ENCODE measurements at regions not wholly inside any gene's neighbourhood (a gene's known extent, or its start where the extent isn't known, plus 50 kb on each side); places are given as distances from the start of the nearest gene placed in this dataset.

GRCh38 chr22:27023591-27023990 lies 366.2 kb downstream of the MIAT start:
- TF ChIP-seq EZH2 (IDR thresholded peaks at IDR 0.05; ENCODE audit: low read depth, low read length, severe bottlenecking) = no peak
- TF ChIP-seq MAX (IDR thresholded peaks at IDR 0.05) = no peak
- no peak for TF ChIP-seq TEAD4 (IDR thresholded peaks at IDR 0.05; ENCODE audit: low read depth, low read length)
- no peak for TF ChIP-seq RXRA (IDR thresholded peaks at IDR 0.05; ENCODE audit: insufficient read depth, low read depth, low read length)
- TF ChIP-seq, protein P1, sequence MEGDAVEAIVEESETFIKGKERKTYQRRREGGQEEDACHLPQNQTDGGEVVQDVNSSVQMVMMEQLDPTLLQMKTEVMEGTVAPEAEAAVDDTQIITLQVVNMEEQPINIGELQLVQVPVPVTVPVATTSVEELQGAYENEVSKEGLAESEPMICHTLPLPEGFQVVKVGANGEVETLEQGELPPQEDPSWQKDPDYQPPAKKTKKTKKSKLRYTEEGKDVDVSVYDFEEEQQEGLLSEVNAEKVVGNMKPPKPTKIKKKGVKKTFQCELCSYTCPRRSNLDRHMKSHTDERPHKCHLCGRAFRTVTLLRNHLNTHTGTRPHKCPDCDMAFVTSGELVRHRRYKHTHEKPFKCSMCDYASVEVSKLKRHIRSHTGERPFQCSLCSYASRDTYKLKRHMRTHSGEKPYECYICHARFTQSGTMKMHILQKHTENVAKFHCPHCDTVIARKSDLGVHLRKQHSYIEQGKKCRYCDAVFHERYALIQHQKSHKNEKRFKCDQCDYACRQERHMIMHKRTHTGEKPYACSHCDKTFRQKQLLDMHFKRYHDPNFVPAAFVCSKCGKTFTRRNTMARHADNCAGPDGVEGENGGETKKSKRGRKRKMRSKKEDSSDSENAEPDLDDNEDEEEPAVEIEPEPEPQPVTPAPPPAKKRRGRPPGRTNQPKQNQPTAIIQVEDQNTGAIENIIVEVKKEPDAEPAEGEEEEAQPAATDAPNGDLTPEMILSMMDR (IDR thresholded peaks at IDR 0.05; ENCODE audit: control extremely low read depth in 1 of 3, insufficient read depth in 1 of 3, low read depth in 1 of 3, low read length in 3 of 3) = no peak

Measured in H1 (cell line).